AG04449 (cell line): ENCODE measurements at regions not wholly inside any gene's neighbourhood (a gene's known extent, or its start where the extent isn't known, plus 50 kb on each side); places are given as distances from the start of the nearest gene placed in this dataset.

ENCODE experiments used
- CTCF ChIA-PET: fragments of 350-600 bp; formaldehyde crosslinking; extraction: SDS; loops from one replicate; lab custom pipeline; 2021; ENCODE audit warnings: antibody characterized with exemption; lab: Yijun Ruan, JAX
- POLR2A ChIA-PET: fragments of 400-600, 350-600 bp; formaldehyde crosslinking; extraction: SDS; loops from one replicate; lab custom pipeline; 2020; ENCODE audit warnings: antibody characterized with exemption, inconsistent platforms; lab: Yijun Ruan, JAX
- DNase-seq: peaks from one replicate; pipeline ENCODE4 v3.0.0-alpha.2; 2010; ENCODE audit warnings: low read depth, low spot score
- H3K4me3 ChIP-seq: 2 replicates; pipeline ENCODE4 v1.5.1; 2011; ENCODE audit warnings: low read depth, mild to moderate bottlenecking, control low read depth, low read length
- CTCF ChIP-seq: IDR thresholded peaks from one replicate; pipeline ENCODE4 v1.5.1; 2011; ENCODE audit warnings: mild to moderate bottlenecking, moderate library complexity, low read length, control low read depth, inconsistent platforms; ENCODE audit not compliant: insufficient read depth; ENCODE audit errors: missing control alignments

GRCh38 chr3:87924485-87924884, 134.3 kb downstream of the CGGBP1 start:
- ChIA-PET CTCF (no interaction called here), POLR2A (no interaction called here)
- no peak for DNase-seq
- no peak for TF ChIP-seq CTCF
- H3K4me3 ChIP-seq, result no peak overlapping the region

- no peak for TF ChIP-seq CTCF
Observed at GRCh38 chr3:87920549-87920948, 138.3 kb downstream of the CGGBP1 start.

DNA sequence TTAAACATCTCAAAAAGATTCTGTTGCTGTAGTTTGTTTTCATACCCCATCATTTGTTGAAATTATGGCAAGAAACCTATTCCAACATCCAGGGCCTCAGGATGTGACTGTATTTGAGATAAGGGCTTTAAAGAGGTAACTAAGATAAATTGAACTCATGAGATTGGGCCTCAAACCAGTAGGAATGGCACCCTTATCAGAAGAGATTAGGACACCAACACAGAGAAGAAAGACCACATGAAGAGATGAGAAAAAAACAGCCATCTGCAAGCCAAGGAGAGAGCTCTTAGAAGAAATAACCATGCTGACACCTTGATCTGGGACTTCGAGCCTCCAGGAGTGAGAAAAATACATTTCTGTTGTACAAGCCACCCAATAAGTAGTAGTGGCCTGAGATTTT, 157.7 kb downstream of the CGGBP1 start:
- ChIA-PET CTCF (no interaction called here), POLR2A (no interaction called here)
- no peak for TF ChIP-seq CTCF
- no peak for DNase-seq
- H3K4me3 ChIP-seq, result no peak overlapping the region

More at GRCh38 chr3:87920549-87920948, 138.3 kb downstream of the CGGBP1 start:
- no peak overlapping the region for H3K4me3 ChIP-seq
- ChIA-PET CTCF (no interaction called here), POLR2A (no interaction called here)
- DNase-seq, result no peak

DNA sequence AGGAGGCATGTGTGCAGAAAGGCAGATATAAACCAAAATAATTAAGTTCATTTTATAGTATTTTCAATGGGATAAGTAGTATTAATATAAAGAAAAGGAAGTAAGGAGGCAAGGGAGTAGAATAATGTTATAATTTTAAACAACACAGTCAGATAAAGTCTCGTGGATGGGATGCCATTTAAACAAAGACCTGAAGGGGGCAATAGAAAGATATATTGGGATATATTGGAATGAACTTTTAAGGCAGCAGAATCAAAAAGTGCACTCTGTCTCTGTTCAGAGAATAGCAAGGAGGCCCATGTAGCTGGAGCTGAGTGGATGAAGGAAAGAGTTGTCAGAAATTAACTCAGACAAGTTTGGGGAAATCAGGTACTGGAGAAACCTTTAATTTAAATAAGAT, 158.7 kb downstream of the CGGBP1 start:
- H3K4me3 ChIP-seq, result no peak overlapping the region
- CTCF ChIA-PET, result no interaction called here
- DNase-seq, result no peak
- POLR2A ChIA-PET, result no interaction called here
- no peak for TF ChIP-seq CTCF

- TF ChIP-seq CTCF, result no peak
- DNase-seq, result no peak
- no peak overlapping the region for H3K4me3 ChIP-seq
- CTCF ChIA-PET, result no interaction called here
- POLR2A ChIA-PET, result no interaction called here
Observed at GRCh38 chr3:87898971-87899370, 159.8 kb downstream of the CGGBP1 start.

GRCh38 chr3:87895983-87896382, 162.8 kb downstream of the CGGBP1 start:
- H3K4me3 ChIP-seq, result no peak overlapping the region
- TF ChIP-seq CTCF, result no peak
- DNase-seq, result no peak
- POLR2A ChIA-PET, result no interaction called here
- CTCF ChIA-PET, result no interaction called here
